C4-2B (cell line): ENCODE measurements at regions not wholly inside any gene's neighbourhood (a gene's known extent, or its start where the extent isn't known, plus 50 kb on each side); places are given as distances from the start of the nearest gene placed in this dataset.

Experiments
- ZFX ChIP-seq: fragments of 450-650 bp; IDR thresholded peaks from 2 replicates; pipeline ENCODE4 v1.6.1; 2017
- TF ChIP-seq, protein P1 (sequence below): fragments of 450-650 bp; conservative IDR thresholded peaks from 2 replicates; pipeline ENCODE4 v1.5.1; 2017; ENCODE audit warnings: mild to moderate bottlenecking

- TF ChIP-seq, protein P1, sequence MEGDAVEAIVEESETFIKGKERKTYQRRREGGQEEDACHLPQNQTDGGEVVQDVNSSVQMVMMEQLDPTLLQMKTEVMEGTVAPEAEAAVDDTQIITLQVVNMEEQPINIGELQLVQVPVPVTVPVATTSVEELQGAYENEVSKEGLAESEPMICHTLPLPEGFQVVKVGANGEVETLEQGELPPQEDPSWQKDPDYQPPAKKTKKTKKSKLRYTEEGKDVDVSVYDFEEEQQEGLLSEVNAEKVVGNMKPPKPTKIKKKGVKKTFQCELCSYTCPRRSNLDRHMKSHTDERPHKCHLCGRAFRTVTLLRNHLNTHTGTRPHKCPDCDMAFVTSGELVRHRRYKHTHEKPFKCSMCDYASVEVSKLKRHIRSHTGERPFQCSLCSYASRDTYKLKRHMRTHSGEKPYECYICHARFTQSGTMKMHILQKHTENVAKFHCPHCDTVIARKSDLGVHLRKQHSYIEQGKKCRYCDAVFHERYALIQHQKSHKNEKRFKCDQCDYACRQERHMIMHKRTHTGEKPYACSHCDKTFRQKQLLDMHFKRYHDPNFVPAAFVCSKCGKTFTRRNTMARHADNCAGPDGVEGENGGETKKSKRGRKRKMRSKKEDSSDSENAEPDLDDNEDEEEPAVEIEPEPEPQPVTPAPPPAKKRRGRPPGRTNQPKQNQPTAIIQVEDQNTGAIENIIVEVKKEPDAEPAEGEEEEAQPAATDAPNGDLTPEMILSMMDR, result no peak
- TF ChIP-seq ZFX, result no peak
These were observed 365.7 kb downstream of the GPR37 start for GRCh38 chr7:124399941-124400340.
